Fibroblast of villous mesenchyme (primary cell): ENCODE measurements at regions not wholly inside any gene's neighbourhood (a gene's known extent, or its start where the extent isn't known, plus 50 kb on each side); places are given as distances from the start of the nearest gene placed in this dataset.

Experiments used
- DNase-seq: peaks from one replicate; pipeline ENCODE4 v3.0.0-alpha.2; 2010; ENCODE audit warnings: low read depth
- H3K4me3 ChIP-seq: 2 replicates; pipeline ENCODE4 v1.5.1; 2011; ENCODE audit warnings: low read depth, mild to moderate bottlenecking, low read length
- CTCF ChIP-seq: IDR thresholded peaks from 2 replicates; pipeline ENCODE4 v1.5.1; 2012; ENCODE audit warnings: low read depth, mild to moderate bottlenecking, low read length; ENCODE audit not compliant: insufficient read depth

- TF ChIP-seq CTCF, result no peak
- H3K4me3 ChIP-seq, result no peak overlapping the region
- DNase-seq, result no peak
Observed at GRCh38 chr11:25206762-25207161, 709.9 kb downstream of the LUZP2 start.

DNA sequence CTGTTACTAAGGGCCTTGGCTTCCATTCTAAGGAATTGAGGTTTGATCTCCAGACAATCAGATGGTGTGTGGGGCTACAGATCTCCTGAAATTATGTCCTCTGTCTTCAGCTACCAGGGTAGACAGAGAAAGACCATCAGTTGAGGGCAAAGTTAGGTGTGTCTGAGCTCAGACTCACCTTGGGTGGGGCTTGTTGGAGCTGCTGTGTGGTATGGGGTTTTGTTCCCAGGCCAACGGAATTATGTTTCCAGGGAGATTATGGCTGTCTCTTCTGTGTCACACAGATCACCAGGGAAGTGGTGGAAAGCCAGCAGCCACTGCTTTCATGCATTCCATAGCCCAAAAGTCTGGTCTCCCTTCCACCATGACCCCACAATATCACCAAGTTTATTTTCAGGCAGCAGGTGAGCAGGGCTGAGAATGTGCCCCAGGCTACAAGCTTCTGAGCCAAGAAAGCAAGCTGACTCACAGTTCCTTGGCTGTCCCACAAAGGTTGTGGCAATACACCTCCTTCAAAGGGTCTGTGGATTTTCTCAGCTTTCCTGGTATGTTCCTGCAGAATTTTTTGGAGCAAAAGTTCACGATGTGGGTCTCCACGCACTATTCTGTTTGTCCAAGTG lies 714.9 kb downstream of the LUZP2 start:
- H3K4me3 ChIP-seq, result no peak overlapping the region
- DNase-seq, result no peak
- no peak for TF ChIP-seq CTCF

GRCh38 chr11:25214535-25215176 lies 717.8 kb downstream of the LUZP2 start:
- no peak for DNase-seq
- TF ChIP-seq CTCF, result no peak
- no peak overlapping the region for H3K4me3 ChIP-seq

- no peak overlapping the region for H3K4me3 ChIP-seq
- no peak for DNase-seq
- no peak for TF ChIP-seq CTCF
Observed at GRCh38 chr11:25218036-25218435, 721.2 kb downstream of the LUZP2 start.

GRCh38 chr11:25225078-25225477 lies 728.2 kb downstream of the LUZP2 start:
- TF ChIP-seq CTCF, result no peak
- DNase-seq, result no peak
- H3K4me3 ChIP-seq, result no peak overlapping the region

DNA sequence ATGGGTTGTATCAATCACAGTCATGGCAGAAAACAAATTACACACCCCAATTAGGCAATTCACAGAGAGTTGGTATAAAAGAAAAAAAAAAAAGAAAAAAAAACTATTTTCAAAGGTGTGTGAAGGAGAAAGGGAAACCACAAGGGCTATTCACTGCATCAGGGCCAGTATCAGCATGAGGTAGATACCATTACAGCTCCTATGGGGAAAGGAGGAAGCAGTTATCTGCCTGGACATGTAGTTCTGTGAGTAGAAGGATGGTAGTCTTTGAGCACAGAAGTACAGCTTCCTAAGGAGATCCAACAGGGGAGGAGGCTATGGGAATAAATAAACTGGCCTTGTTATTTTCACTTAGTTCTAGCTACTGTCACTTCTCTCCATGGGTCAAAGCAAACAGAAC lies 746.1 kb downstream of the LUZP2 start:
- TF ChIP-seq CTCF, result no peak
- no peak overlapping the region for H3K4me3 ChIP-seq
- no peak for DNase-seq

GRCh38 chr11:25244126-25244525 lies 747.3 kb downstream of the LUZP2 start:
- TF ChIP-seq CTCF, result no peak
- DNase-seq, result no peak
- H3K4me3 ChIP-seq, result no peak overlapping the region
